Activated T-cell treated with anti-CD3 and anti-CD28 coated beads, Interleukin-2, amount 50 U/mL, for 4 hours (primary cell): ENCODE measurements at regions not wholly inside any gene's neighbourhood (a gene's known extent, or its start where the extent isn't known, plus 50 kb on each side); places are given as distances from the start of the nearest gene placed in this dataset.
"Not testable (repeated sequence)": the region's sequence is repeated elsewhere in the genome, so short reads cannot be mapped to it uniquely, and the experiment has no call there.

Experiments
- ATAC-seq, 2 donors: fragments of 200-7000 bp; cut with Tn5 transposase; one replicate each; pipeline ENCODE4 v1.10.0; 2021
- DNase-seq: peaks from one replicate; pipeline ENCODE4 v3.0.0-alpha.2; 2020
- H3K27me3 Mint-ChIP-seq: one replicate; pipeline ENCODE4 v1.8.0; 2021; ENCODE audit warnings: low read depth, mixed read lengths
- H3K36me3 Mint-ChIP-seq: one replicate; pipeline ENCODE4 v1.8.0; 2022; ENCODE audit warnings: mixed read lengths; ENCODE audit not compliant: insufficient read depth
- H3K4me1 Mint-ChIP-seq: one replicate; pipeline ENCODE4 v1.8.0; 2021; ENCODE audit warnings: low read depth, mixed read lengths
- H3K4me3 Mint-ChIP-seq: one replicate; pipeline ENCODE4 v1.8.0; 2021; ENCODE audit warnings: mild to moderate bottlenecking, moderate library complexity, mixed read lengths
- H3K9me3 Mint-ChIP-seq: one replicate; pipeline ENCODE4 v1.8.0; 2021; ENCODE audit warnings: mixed read lengths

GRCh38 chr12:19666070-19666469 lies 226.8 kb downstream of the AEBP2 start:
- Mint-ChIP-seq H3K36me3 (no peaks in the 10 kb centered on the region), H3K27me3 (no peaks in the 10 kb centered on the region), H3K4me1 (no peaks in the 10 kb centered on the region), H3K4me3 (no peak overlapping the region), H3K9me3 (no peaks in the 10 kb centered on the region)
- ATAC-seq (no peak), DNase-seq (no peak)

GRCh38 chr12:19669793-19670192 lies 230.5 kb downstream of the AEBP2 start:
- H3K36me3 Mint-ChIP-seq = no peaks in the 10 kb centered on the region
- H3K27me3 Mint-ChIP-seq = no peaks in the 10 kb centered on the region
- ATAC-seq (no peak), DNase-seq (no peak)
- no peaks in the 10 kb centered on the region for H3K9me3 Mint-ChIP-seq
- H3K4me1 Mint-ChIP-seq = no peaks in the 10 kb centered on the region
- H3K4me3 Mint-ChIP-seq = no peak overlapping the region

- H3K4me1 Mint-ChIP-seq = peaks cover 5% of the 10 kb centered on the region
- no peak for DNase-seq
- no peaks in the 10 kb centered on the region for H3K9me3 Mint-ChIP-seq
- H3K36me3 Mint-ChIP-seq = no peaks in the 10 kb centered on the region
- no peak for ATAC-seq
- no peak overlapping the region for H3K4me3 Mint-ChIP-seq
- H3K27me3 Mint-ChIP-seq = no peaks in the 10 kb centered on the region
Observed at GRCh38 chr12:19671695-19672094, 232.4 kb downstream of the AEBP2 start.

GRCh38 chr12:19674437-19674836 lies 235.1 kb downstream of the AEBP2 start:
- DNase-seq (no peak), ATAC-seq (no peak)
- Mint-ChIP-seq H3K36me3 (no peaks in the 10 kb centered on the region), H3K9me3 (peaks cover 8% of the 10 kb centered on the region), H3K4me1 (peaks cover 25% of the 10 kb centered on the region), H3K27me3 (no peaks in the 10 kb centered on the region), H3K4me3 (no peak overlapping the region)

GRCh38 chr12:19675361-19675760 lies 236.1 kb downstream of the AEBP2 start:
- Mint-ChIP-seq H3K36me3 (peaks cover 1% of the 10 kb centered on the region), H3K9me3 (peaks cover 17% of the 10 kb centered on the region), H3K27me3 (no peaks in the 10 kb centered on the region), H3K4me1 (peaks cover 27% of the 10 kb centered on the region), H3K4me3 (no peak overlapping the region)
- DNase-seq = no peak
- peak; percentile 83 to 96 for ATAC-seq

- Mint-ChIP-seq H3K4me3 (peak overlapping the region; percentile 57), H3K4me1 (peaks cover 36% of the 10 kb centered on the region), H3K9me3 (peaks cover 17% of the 10 kb centered on the region)
- DNase-seq, H3K27me3 Mint-ChIP-seq, H3K36me3 Mint-ChIP-seq: not testable (repeated sequence)
- peak; percentile 34 to 54 for ATAC-seq
Observed at GRCh38 chr12:19678501-19678900, 239.2 kb downstream of the AEBP2 start.

- peaks cover 1% of the 10 kb centered on the region for H3K36me3 Mint-ChIP-seq
- H3K9me3 Mint-ChIP-seq = peaks cover 17% of the 10 kb centered on the region
- no peak for DNase-seq
- no peak overlapping the region for H3K4me3 Mint-ChIP-seq
- peaks cover 32% of the 10 kb centered on the region for H3K4me1 Mint-ChIP-seq
- no peaks in the 10 kb centered on the region for H3K27me3 Mint-ChIP-seq
- ATAC-seq = no peak
Observed at GRCh38 chr12:19681007-19681406, 241.7 kb downstream of the AEBP2 start.

GRCh38 chr12:19683178-19683927 lies 244.1 kb downstream of the AEBP2 start:
- Mint-ChIP-seq H3K9me3 (peaks cover 10% of the 10 kb centered on the region), H3K4me1 (peaks cover 22% of the 10 kb centered on the region), H3K27me3 (no peaks in the 10 kb centered on the region), H3K36me3 (peaks cover 1% of the 10 kb centered on the region), H3K4me3 (no peak overlapping the region)
- DNase-seq = no peak
- no peak for ATAC-seq

- H3K9me3 Mint-ChIP-seq = no peaks in the 10 kb centered on the region
- H3K27me3 Mint-ChIP-seq = peaks cover 2% of the 10 kb centered on the region
- no peak overlapping the region for H3K4me3 Mint-ChIP-seq
- no peaks in the 10 kb centered on the region for H3K36me3 Mint-ChIP-seq
- ATAC-seq (no peak), DNase-seq (no peak)
- peaks cover 2% of the 10 kb centered on the region for H3K4me1 Mint-ChIP-seq
Observed at GRCh38 chr12:19687371-19687770, 248.1 kb downstream of the AEBP2 start.

GRCh38 chr12:19688532-19688931 lies 249.2 kb downstream of the AEBP2 start:
- Mint-ChIP-seq H3K27me3 (peaks cover 3% of the 10 kb centered on the region), H3K9me3 (no peaks in the 10 kb centered on the region), H3K4me3 (no peak overlapping the region), H3K36me3 (peaks cover 1% of the 10 kb centered on the region), H3K4me1 (no peaks in the 10 kb centered on the region)
- DNase-seq = no peak
- no peak for ATAC-seq

GRCh38 chr12:19689226-19689625 lies 249.9 kb downstream of the AEBP2 start:
- Mint-ChIP-seq H3K9me3 (no peaks in the 10 kb centered on the region), H3K4me1 (no peaks in the 10 kb centered on the region), H3K36me3 (peaks cover 1% of the 10 kb centered on the region), H3K4me3 (no peak overlapping the region), H3K27me3 (peaks cover 3% of the 10 kb centered on the region)
- no peak for DNase-seq
- no peak for ATAC-seq

GRCh38 chr12:19689801-19690472 lies 250.6 kb downstream of the AEBP2 start:
- peaks cover 6% of the 10 kb centered on the region for H3K4me1 Mint-ChIP-seq
- ATAC-seq (no peak), DNase-seq (no peak)
- H3K27me3 Mint-ChIP-seq = peaks cover 3% of the 10 kb centered on the region
- H3K4me3 Mint-ChIP-seq = no peak overlapping the region
- no peaks in the 10 kb centered on the region for H3K9me3 Mint-ChIP-seq
- peaks cover 1% of the 10 kb centered on the region for H3K36me3 Mint-ChIP-seq

- DNase-seq (no peak), ATAC-seq (no peak)
- no peak overlapping the region for H3K4me3 Mint-ChIP-seq
- no peaks in the 10 kb centered on the region for H3K9me3 Mint-ChIP-seq
- peaks cover 3% of the 10 kb centered on the region for H3K27me3 Mint-ChIP-seq
- H3K4me1 Mint-ChIP-seq = peaks cover 13% of the 10 kb centered on the region
- peaks cover 1% of the 10 kb centered on the region for H3K36me3 Mint-ChIP-seq
Observed at GRCh38 chr12:19692091-19692490, 252.8 kb downstream of the AEBP2 start.

GRCh38 chr12:19692566-19692965 lies 253.3 kb downstream of the AEBP2 start:
- peaks cover 3% of the 10 kb centered on the region for H3K27me3 Mint-ChIP-seq
- H3K4me3 Mint-ChIP-seq = no peak overlapping the region
- H3K36me3 Mint-ChIP-seq = peaks cover 1% of the 10 kb centered on the region
- peaks cover 13% of the 10 kb centered on the region for H3K4me1 Mint-ChIP-seq
- DNase-seq (no peak), ATAC-seq (no peak)
- no peaks in the 10 kb centered on the region for H3K9me3 Mint-ChIP-seq

GRCh38 chr12:19694627-19695026 lies 255.3 kb downstream of the AEBP2 start:
- Mint-ChIP-seq H3K27me3 (peaks cover 5% of the 10 kb centered on the region), H3K4me1 (peaks cover 13% of the 10 kb centered on the region), H3K36me3 (peaks cover 1% of the 10 kb centered on the region), H3K4me3 (no peak overlapping the region), H3K9me3 (no peaks in the 10 kb centered on the region)
- no peak for DNase-seq
- ATAC-seq = no peak
